Mucosa of descending colon (tissue), 3 donors: ENCODE measurements at regions not wholly inside any gene's neighbourhood (a gene's known extent, or its start where the extent isn't known, plus 50 kb on each side); places are given as distances from the start of the nearest gene placed in this dataset.

Experiments used
- ATAC-seq: fragments of 200-7000 bp; cut with Tn5 transposase; one replicate; pipeline ENCODE4 v1.9.1; 2020; ENCODE audit warnings: mild to moderate bottlenecking, moderate library complexity
- DNase-seq, 3 donors: peaks; one replicate each; pipeline ENCODE4 v3.0.0-alpha.2; 2020
- H3K36me3 ChIP-seq: fragments of 200-600 bp; one replicate; pipeline ENCODE4 v1.8.0; 2021; ENCODE audit warnings: low read depth, mild to moderate bottlenecking
- H3K4me1 ChIP-seq: fragments of 200-600 bp; one replicate; pipeline ENCODE4 v1.8.0; 2021; ENCODE audit warnings: low read depth, mild to moderate bottlenecking
- H3K4me3 ChIP-seq: fragments of 200-600 bp; one replicate; pipeline ENCODE4 v1.8.0; 2021; ENCODE audit warnings: mild to moderate bottlenecking
- H3K9me3 ChIP-seq: fragments of 200-600 bp; one replicate; pipeline ENCODE4 v1.8.0; 2021; ENCODE audit warnings: mild to moderate bottlenecking
- intact Hi-C, 2 donors: fragments of 100-400 bp; cut with DNase I in 1 of 2; cut with micrococcal nuclease in 1 of 2; formaldehyde crosslinking; loops; one replicate each; pipeline versions ENCODE4 v1.11.0 to v1.11.1; 2022; cut with DNase I, micrococcal nuclease
- TF ChIP-seq, protein P1 (sequence below): fragments of 200-600 bp; IDR thresholded peaks from one replicate; pipeline ENCODE4 v1.8.0; 2022; ENCODE audit warnings: antibody characterized with exemption, mild to moderate bottlenecking
- donor health status: DM: no; HTN: no; CAD: no; lungs with moderate emphysema.
- donor health status: DM: no; HTN: no; CAD: no.
- donor health status: DM: no; HTN: yes; CAD: no.

DNA sequence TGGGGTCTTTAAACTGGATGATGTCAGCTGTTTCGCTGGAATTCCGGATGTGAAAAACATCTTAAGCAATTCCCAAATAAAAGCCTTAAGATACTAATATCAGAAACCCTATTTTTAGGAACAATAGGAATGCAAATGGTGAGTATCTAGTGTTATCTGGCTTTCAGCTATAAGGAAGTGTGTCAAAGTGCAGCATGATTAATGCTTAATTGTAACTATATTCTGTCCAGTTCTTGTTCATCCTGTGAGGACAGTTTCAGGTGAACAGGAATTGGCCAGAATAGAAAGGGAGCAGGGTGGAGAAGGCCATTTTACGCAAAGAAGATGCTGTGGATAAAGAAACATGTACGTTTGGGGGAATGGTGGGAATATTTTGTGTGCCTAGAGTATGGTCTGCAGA, 108.2 kb downstream of the RASSF10 start:
- H3K36me3 ChIP-seq, result no peaks in the 10 kb centered on the region
- H3K4me3 ChIP-seq, result no peak overlapping the region
- intact Hi-C loops, result no loop called here
- DNase-seq, result no peak
- no peaks in the 10 kb centered on the region for H3K9me3 ChIP-seq
- TF ChIP-seq, protein P1, sequence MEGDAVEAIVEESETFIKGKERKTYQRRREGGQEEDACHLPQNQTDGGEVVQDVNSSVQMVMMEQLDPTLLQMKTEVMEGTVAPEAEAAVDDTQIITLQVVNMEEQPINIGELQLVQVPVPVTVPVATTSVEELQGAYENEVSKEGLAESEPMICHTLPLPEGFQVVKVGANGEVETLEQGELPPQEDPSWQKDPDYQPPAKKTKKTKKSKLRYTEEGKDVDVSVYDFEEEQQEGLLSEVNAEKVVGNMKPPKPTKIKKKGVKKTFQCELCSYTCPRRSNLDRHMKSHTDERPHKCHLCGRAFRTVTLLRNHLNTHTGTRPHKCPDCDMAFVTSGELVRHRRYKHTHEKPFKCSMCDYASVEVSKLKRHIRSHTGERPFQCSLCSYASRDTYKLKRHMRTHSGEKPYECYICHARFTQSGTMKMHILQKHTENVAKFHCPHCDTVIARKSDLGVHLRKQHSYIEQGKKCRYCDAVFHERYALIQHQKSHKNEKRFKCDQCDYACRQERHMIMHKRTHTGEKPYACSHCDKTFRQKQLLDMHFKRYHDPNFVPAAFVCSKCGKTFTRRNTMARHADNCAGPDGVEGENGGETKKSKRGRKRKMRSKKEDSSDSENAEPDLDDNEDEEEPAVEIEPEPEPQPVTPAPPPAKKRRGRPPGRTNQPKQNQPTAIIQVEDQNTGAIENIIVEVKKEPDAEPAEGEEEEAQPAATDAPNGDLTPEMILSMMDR, result no peak
- no peaks in the 10 kb centered on the region for H3K4me1 ChIP-seq
- ATAC-seq, result no peak

DNA sequence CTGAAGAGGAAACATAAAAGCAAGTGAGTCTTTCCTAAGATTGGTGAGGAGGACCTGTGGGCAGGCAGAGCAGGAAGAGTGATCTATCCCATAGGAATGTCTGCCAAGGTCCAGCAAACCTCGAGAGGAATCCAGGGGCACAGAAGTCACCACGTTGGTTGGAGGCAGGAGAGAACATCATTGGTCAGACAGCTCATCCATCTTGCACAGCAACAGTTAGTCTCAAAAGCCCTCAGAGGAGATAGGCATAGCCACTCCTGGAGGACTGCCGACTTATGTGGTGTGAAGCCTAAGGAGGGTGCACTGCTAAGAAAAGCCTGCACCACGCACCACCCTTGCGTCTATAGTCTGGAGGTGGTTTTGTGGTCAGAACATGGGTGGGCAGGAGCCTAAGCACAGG, 109.1 kb downstream of the RASSF10 start:
- no peak for DNase-seq
- H3K4me1 ChIP-seq, result no peaks in the 10 kb centered on the region
- no peaks in the 10 kb centered on the region for H3K36me3 ChIP-seq
- no peak for ATAC-seq
- peaks cover 3% of the 10 kb centered on the region for H3K9me3 ChIP-seq
- TF ChIP-seq, protein P1, result no peak
- H3K4me3 ChIP-seq, result no peak overlapping the region
- intact Hi-C loops, result no loop called here

GRCh38 chr11:13118650-13119049, 109.5 kb downstream of the RASSF10 start:
- peaks cover 3% of the 10 kb centered on the region for H3K9me3 ChIP-seq
- TF ChIP-seq, protein P1, result no peak
- no peaks in the 10 kb centered on the region for H3K4me1 ChIP-seq
- H3K36me3 ChIP-seq, result no peaks in the 10 kb centered on the region
- DNase-seq, result no peak
- intact Hi-C loops, result no loop called here
- H3K4me3 ChIP-seq, result no peak overlapping the region
- ATAC-seq, result no peak

DNA sequence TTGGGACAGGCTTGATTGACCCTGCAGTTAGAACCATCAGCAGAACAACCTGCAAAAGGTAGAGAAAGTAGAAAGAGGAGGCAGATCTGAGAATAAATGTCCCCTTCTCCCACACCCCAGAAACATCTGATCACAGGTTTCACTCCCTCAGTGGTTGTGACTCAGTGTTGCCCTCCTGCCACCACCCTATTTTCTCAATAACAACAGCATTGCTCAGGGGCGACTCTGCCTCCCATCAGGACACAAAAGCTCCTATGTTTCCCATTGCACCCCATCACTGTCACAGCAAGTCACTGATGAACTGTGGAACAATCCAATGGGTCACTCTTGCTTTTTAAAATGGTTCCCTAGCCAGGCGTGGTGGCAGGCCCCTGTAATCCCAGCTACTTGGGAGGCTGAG, 110.2 kb downstream of the RASSF10 start:
- H3K4me1 ChIP-seq, result no peaks in the 10 kb centered on the region
- ATAC-seq (no peak), DNase-seq (no peak)
- peaks cover 3% of the 10 kb centered on the region for H3K9me3 ChIP-seq
- TF ChIP-seq, protein P1, result no peak
- H3K36me3 ChIP-seq, result no peaks in the 10 kb centered on the region
- H3K4me3 ChIP-seq, result no peak overlapping the region
- intact Hi-C loops, result no loop called here

- DNase-seq (no peak), ATAC-seq (no peak)
- peaks cover 3% of the 10 kb centered on the region for H3K9me3 ChIP-seq
- no peaks in the 10 kb centered on the region for H3K4me1 ChIP-seq
- intact Hi-C loops, result no loop called here
- TF ChIP-seq, protein P1, result no peak
- H3K36me3 ChIP-seq, result no peaks in the 10 kb centered on the region
- no peak overlapping the region for H3K4me3 ChIP-seq
Measured at GRCh38 chr11:13119941-13120520, 110.9 kb downstream of the RASSF10 start.

DNA sequence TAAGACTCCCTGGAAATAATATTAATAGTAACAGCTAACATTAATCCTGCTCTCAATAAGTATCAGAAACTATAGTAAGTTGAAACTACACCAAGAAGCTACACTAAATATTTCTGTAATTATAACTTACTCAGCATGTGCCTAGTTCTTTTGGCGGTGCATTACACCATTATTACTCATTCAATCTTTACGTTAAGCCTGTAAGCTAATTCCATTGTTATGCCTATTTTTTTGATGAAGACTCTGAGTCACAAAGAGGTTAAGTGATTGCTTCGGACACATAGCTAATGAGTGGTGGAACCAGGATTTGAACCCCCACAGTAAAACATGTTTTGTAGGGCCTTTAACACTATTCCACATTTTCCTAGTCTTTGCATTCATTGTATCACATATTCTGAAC, 111.6 kb downstream of the RASSF10 start:
- DNase-seq (no peak), ATAC-seq (no peak)
- H3K4me3 ChIP-seq, result no peak overlapping the region
- TF ChIP-seq, protein P1, result no peak
- no peaks in the 10 kb centered on the region for H3K36me3 ChIP-seq
- intact Hi-C loops, result no loop called here
- H3K4me1 ChIP-seq, result no peaks in the 10 kb centered on the region
- peaks cover 3% of the 10 kb centered on the region for H3K9me3 ChIP-seq
